CD4-positive, alpha-beta T cell treated with Interleukin-21 for 1 hour (primary cell): ENCODE measurements at regions not wholly inside any gene's neighbourhood (a gene's known extent, or its start where the extent isn't known, plus 50 kb on each side); places are given as distances from the start of the nearest gene placed in this dataset.
A peak's percentile ranks its signal among the peaks of the same experiment; 100 is the strongest.
"Not testable (repeated sequence)": the region's sequence is repeated elsewhere in the genome, so short reads cannot be mapped to it uniquely, and the experiment has no call there.

Source experiments
- DNase-seq: peaks from one replicate; pipeline ENCODE4 v3.0.0-alpha.2; 2020

DNA sequence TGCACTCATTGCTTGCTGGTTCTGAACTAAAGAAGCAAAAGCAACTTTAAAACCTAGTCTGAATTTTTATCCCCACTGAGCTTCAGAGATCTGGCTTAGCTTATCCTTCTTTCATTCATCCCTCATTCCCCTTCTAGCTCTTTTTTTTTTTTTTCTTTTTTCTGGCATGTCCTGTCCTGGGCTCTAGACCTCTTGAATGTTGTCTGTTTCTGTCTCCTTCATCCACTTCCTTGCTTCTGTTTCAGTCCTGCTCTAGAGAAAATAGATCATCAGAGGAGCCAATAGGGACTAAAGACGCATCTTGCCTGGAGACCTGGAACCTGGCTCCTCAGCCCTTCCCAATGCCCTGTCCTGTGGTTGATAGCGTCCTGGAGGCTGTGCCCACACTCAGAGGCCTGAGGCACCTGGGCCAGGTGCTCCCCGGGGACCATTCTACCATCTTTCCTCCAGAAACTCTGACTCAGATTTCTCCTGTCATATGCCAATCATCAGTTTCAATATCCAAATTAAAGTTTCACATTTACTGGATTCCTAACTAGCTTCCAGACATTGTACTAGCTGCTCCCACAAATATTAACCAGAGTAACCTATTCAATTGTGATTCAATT lies 115.7 kb upstream of the GATB start:
- no peak for DNase-seq

DNA sequence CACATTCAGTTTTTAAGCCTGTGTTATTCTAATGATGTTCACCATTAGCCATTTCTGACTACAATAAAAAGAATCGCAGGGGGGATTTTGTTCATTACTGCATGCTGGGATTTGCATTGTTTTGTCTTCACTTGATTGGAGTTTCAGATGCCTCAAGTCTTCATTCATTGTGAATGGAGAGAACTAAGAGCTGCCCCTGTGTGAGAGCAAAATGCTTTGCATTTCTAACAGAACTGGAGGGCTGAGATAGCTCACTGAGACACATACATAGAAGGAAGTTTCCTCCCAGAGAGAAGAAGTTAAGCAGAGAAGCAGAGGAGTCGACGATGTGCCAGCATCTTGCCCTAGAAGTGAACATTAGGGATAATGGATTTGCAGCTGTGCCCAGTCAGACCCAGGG lies 113.5 kb upstream of the GATB start:
- no peak for DNase-seq

DNA sequence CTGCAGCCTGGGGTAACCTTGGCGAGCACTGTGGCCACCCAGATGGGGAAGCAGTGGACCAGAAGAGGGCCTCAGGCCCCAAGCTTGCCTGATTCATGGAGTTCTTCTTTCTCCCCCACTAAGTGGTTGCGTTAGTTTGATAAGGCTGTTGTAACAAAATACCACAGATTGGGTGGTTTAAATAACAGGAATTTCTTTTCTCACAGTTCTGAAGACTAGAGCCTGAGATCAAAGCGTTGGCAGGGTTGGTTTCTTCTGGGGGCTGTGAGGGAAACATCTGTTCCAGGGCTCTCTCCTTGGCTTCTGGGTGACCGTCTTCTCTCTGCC lies 105.7 kb upstream of the GATB start:
- no peak for DNase-seq

DNA sequence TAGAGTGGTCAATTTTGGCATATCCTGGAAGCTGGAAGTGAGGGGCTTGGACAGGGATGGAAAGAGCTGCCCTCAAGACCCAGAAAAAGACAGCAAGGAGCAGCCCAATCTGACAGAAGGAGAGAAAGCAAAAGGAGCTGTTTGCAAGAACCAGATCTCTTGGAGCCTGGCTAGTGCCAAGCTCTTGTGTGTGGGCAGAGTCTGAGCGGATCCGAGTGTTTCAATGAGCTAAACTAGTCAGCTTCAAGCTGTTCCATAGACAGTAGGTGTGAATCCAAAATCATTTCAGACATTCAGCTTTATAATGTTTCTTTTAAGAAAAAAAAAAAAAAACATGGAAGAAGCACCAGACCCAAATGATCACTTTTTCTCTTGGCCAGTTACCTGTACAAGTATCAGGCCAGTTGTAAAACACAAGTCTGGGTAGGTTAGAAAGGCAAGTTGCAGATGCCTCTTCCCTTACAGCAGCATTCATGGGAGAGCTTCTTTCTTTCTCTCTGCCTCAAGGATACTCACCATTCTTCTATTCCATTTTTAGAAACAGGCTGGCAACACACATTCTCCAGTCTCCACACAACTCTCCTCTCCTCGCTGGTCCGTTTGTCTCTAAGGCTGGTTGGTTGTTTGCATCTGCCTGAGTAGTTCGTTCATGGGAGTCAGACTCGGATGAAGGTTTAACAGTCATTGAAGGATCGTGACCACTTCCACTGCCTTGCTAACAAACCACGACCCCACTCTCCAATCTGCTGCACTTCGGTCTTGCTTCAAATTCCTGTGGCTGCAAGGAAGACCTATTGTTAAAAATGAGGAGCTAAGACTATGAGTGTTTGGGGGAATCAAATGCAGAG lies 105.2 kb upstream of the GATB start:
- no peak for DNase-seq

DNA sequence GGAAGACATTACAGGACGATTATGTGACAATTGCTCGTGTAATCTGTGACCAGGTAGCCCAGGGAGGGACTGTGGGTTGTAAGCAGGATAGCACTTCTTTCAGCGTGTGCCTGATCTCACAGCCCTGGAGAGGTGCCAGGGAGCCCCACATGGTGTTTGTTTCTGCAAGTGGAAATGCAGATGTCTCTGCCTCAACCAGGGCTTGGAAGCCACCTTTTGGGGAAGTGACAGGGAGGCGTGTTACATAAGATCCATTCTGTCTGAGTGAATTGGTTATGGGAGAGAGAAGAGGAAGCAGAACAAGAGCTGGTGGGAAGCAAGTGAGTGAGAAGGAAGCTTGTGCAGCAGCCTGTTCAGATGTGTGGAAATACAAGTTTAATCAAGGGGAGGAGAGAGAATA lies 104.5 kb upstream of the GATB start:
- peak; percentile 20 for DNase-seq

- DNase-seq: no peak
Observed at GRCh38 chr4:151864068-151864467, 103.3 kb upstream of the GATB start.

DNA sequence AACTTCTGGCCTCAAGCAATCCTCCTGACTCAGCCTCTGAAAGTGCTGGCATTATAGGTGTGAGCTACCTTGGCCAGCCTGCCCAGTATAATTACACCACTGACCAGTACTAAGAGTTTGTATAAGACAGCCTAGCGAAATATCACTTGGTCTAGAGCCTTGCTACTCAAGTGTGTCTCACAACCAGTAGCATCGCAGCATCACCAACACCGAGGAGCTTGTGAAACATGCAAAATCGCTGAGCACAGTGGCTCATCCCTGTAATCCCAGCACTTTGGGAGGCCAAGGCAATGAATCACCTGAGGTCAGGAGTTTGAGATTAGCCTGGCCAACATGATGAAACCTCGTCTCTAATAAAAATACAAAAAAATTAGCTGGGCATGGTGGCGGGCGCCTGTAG lies 102.0 kb upstream of the GATB start:
- no peak for DNase-seq

- DNase-seq: no peak
Observed at GRCh38 chr4:151860561-151861093, 99.8 kb upstream of the GATB start.

DNA sequence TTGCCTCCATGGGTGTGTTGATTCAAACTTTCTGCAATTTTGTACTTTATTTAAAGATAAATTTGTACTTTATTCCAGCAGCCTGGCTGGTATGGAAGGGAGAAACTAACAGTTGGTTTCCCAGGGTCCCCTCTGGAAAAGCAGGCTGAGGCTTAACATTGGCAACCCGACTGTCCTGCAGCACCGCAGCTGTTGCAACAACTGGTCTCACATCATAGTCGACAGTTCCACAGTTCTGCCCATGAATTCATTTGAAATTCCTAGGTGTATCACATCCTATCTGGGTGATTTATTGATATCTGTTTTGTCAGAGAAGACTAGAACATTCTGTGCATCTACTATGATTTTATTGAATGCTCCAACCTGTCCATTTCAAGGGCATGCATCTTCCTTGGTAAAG lies 98.8 kb upstream of the GATB start:
- no peak for DNase-seq

DNA sequence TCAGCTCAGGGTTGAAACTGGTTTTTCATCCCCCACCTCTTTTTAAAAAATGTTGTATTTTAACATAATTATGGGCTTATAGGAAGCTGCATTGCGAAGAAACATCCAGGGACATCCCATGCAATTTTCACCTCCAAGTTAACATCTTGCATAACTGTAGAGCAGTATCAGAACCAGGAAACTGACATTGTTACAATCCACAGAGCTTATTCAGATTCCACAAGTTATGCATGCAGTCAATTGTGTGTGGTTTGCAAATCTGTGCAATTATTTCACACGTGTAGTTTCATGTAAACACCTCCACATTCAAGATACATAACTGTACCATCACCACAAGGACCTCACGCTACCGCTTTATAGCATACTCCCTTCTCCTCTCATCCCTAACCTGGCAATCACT lies 97.5 kb upstream of the GATB start:
- no peak for DNase-seq

DNA sequence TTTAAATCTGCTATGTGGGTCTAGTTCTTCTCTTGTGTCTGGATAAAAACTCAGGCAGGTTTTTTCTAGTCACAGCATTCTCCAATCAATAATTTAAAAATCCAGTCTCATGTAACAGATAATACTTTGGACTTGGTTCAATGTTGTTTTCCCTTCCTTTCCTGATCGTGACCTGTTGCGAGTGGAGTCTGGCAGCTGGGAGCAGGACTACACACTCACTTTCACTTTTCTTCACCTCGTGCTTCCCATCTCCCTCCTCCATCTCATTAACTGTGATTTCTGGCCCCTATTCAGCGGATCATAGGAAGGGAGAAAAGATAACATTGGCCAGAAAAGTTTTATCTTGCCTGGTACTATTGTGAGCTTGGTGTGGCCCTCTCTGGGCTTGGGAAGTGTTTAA lies 96.6 kb upstream of the GATB start:
- DNase-seq: no peak

- no peak for DNase-seq
Observed at GRCh38 chr4:151855747-151856146, 94.9 kb upstream of the GATB start.

- no peak for DNase-seq
Observed at GRCh38 chr4:151854731-151855130, 93.9 kb upstream of the GATB start.

DNA sequence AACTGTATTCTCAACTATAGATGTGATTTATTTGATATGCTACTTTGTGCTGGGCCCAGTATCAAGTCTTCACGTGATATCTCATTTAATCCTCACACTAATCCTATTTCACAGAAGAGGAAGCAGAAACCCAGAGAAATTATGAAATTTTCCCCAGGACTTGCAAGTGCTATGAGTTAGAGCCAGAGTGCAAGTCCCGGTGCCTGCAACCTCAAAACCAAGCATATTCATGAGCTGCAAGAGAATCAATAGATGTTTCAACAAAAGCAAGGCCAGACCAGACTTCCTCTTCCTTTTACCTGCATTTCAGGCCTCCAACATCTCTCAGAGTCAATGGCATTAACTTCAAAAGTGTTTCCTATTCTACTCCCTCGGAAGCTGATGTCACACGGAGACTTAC lies 92.2 kb upstream of the GATB start:
- no peak for DNase-seq

DNA sequence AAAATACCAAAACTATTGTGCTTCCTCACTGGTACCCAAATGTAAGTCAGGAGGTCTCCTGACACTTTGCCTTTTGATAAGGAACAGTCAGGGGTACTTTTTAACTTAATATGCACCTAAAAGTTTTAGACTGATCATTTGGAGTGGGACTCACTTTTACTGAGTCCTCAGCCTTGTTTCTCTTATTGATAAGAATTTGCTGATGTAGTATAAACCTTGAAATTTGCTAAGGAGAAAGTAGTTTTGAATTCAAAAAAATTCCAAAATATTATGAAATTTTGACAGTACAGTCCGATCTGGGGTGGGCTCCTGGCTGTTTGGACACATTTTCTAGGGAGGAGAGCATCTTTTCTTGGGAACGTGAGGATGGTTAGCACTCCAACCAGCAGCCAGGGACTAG lies 91.4 kb upstream of the GATB start:
- DNase-seq: no peak

- no peak for DNase-seq
Observed at GRCh38 chr4:151851354-151851753, 90.5 kb upstream of the GATB start.

- no peak for DNase-seq
Observed at GRCh38 chr4:151850791-151851213, 90.0 kb upstream of the GATB start.

GRCh38 chr4:151845551-151845950 lies 84.7 kb upstream of the GATB start:
- not testable (repeated sequence) for DNase-seq

- DNase-seq: no peak
Observed at GRCh38 chr4:151842430-151843079, 81.7 kb upstream of the GATB start.

- DNase-seq: no peak
Observed at GRCh38 chr4:151841107-151841506, 80.3 kb upstream of the GATB start.

DNA sequence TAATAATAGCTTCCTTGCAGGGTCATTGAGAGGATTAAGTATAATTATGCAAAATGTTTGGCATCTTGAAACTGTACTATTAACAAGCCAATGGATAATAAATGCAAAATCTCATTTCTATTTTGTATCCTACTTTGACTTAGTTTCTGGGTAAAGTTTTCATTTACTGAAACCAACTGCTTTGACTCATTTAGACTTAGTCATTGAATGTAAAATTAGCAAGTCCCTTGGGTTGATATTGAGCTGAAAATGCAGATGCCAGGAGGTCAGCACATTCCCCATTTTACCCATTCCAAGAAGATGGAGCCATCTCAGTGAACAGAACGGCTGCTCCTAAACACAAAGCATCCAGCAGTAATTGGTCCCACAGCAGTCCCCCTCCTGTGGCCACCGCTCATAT lies 74.7 kb upstream of the GATB start:
- no peak for DNase-seq

GRCh38 chr4:151833174-151833573 lies 72.4 kb upstream of the GATB start:
- DNase-seq: no peak

DNA sequence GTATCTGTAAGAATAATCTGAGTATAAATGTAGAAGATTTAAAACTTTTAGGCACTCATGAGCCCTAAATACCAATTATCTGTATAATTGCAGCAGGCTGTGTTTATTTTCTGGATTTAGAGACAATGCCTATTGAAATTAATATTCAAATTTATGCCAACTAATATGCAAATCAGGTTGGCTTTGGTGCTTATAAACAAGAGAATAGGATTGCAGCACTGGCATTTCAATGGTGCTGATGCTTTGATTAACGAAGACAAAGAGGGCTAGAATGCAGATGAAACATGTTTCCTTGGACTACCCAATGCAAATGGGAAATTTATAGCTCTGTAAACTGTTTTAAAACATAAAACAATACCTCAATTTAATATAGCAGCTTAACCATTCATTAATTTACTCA lies 70.7 kb upstream of the GATB start:
- DNase-seq: no peak

DNA sequence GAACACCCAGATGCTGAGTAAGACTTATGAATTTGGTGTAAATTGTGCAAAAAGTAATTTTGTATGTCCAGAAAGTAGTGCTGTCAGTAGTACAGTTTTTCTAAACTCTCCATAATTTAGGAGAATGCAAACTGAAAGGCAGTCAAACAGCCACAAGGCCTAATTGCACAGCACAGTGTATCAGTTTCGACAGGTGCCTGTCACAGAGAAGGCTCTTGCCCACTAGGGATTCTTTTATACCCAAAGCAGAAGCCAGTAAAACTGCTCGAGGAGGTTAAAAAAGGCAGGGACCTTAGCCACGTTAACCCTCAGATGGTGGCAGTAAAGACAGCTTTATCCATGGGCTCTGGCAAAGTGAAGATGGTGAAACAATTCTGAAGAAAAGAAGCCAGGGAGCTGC lies 69.4 kb upstream of the GATB start:
- DNase-seq: no peak
